ENCODE measurements at regions not wholly inside any gene's neighbourhood (a gene's known extent, or its start where the extent isn't known, plus 50 kb on each side); places are given as distances from the start of the nearest gene placed in this dataset.

DNA sequence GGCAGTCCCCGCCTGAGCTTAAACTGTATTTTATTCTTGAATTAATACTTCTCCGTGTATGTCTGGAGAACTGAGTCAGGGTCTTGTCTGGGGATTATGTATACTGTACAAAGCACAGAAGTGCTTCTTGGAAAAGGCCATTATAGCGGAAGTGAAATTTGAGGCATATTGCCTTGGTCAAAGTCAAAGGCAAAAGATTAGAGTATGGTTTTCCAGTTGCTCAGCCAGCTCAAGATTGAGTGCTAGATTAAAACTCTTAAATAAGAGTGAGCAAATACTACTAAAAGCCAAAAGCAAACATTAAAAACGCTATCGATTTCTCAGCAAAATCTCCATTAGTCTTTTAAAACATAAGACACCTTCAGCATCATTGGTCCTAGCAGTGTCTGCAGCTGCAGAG lies 207.7 kb upstream of the MAN1A1 start:
- DNase-seq (no peak), ATAC-seq (no peak)
- no peaks in the 10 kb centered on the region for H3K27me3 Mint-ChIP-seq
- H3K9me3 Mint-ChIP-seq = peaks cover 2% of the 10 kb centered on the region
- H3K4me3 Mint-ChIP-seq = no peak overlapping the region
- CTCF ChIA-PET = no interaction called here
- no peaks in the 10 kb centered on the region for H3K36me3 Mint-ChIP-seq (ENCODE audit: low read depth)
- intact Hi-C loops (cut with micrococcal nuclease) = no loop called here
- no peaks in the 10 kb centered on the region for H3K4me1 Mint-ChIP-seq (ENCODE audit: low read depth)
- POLR2A ChIA-PET = no interaction called here
- no peak overlapping the region for H3K27ac Mint-ChIP-seq
- TF ChIP-seq, protein P1, sequence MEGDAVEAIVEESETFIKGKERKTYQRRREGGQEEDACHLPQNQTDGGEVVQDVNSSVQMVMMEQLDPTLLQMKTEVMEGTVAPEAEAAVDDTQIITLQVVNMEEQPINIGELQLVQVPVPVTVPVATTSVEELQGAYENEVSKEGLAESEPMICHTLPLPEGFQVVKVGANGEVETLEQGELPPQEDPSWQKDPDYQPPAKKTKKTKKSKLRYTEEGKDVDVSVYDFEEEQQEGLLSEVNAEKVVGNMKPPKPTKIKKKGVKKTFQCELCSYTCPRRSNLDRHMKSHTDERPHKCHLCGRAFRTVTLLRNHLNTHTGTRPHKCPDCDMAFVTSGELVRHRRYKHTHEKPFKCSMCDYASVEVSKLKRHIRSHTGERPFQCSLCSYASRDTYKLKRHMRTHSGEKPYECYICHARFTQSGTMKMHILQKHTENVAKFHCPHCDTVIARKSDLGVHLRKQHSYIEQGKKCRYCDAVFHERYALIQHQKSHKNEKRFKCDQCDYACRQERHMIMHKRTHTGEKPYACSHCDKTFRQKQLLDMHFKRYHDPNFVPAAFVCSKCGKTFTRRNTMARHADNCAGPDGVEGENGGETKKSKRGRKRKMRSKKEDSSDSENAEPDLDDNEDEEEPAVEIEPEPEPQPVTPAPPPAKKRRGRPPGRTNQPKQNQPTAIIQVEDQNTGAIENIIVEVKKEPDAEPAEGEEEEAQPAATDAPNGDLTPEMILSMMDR (IDR thresholded peaks at IDR 0.05) = no peak

DNA sequence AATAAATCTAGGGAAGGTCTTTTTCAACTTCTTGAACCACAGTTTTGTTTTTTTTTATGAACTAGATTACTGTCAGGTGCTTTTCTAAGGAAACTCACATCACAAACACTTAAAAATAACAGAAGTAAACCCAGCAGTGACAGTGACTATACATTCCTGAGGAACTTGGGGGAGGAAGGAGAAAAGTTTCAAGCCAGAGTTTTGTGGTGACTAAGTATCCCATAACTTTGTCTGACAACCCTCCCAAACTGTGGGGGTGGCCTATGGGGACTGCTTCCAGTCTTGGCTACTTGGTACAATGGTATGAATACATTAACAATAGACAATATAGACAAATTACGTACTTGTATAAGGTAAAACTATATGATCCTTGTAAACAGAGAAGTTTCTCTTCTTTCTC lies 202.5 kb upstream of the MAN1A1 start:
- Mint-ChIP-seq H3K27ac (no peak overlapping the region), H3K4me1 (ENCODE audit: low read depth) (no peaks in the 10 kb centered on the region), H3K27me3 (no peaks in the 10 kb centered on the region), H3K4me3 (no peak overlapping the region), H3K36me3 (ENCODE audit: low read depth) (no peaks in the 10 kb centered on the region), H3K9me3 (peaks cover 2% of the 10 kb centered on the region)
- intact Hi-C loops (cut with micrococcal nuclease) = no loop called here
- POLR2A ChIA-PET = no interaction called here
- no peak for DNase-seq
- no peak for ATAC-seq
- TF ChIP-seq, protein P1 (IDR thresholded peaks at IDR 0.05) = no peak
- CTCF ChIA-PET = no interaction called here

DNA sequence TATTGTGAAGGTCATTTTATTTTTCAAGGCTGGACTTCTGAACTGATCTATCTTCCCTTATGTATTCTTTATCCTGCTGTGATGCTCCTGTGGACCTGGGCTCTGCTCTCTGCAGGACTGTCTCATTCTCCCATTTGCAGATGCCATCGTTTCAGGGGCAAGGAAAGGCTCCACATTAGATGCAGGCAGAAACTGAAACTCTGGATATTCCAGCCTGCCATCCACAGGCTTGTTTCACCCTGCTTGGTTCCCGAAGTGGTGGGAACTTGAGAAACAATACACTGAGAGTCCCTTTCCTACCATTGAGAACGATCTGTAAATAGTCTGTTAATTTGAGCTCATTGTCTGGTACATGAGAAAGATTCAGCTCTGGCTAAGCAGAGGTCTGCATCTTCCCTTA lies 197.5 kb upstream of the MAN1A1 start:
- no peak for DNase-seq
- ChIA-PET CTCF (no interaction called here), POLR2A (no interaction called here)
- TF ChIP-seq, protein P1 (IDR thresholded peaks at IDR 0.05) = no peak
- Mint-ChIP-seq H3K36me3 (ENCODE audit: low read depth) (no peaks in the 10 kb centered on the region), H3K27me3 (no peaks in the 10 kb centered on the region), H3K27ac (no peak overlapping the region), H3K9me3 (no peaks in the 10 kb centered on the region), H3K4me3 (no peak overlapping the region), H3K4me1 (ENCODE audit: low read depth) (no peaks in the 10 kb centered on the region)
- intact Hi-C loops (cut with micrococcal nuclease) = no loop called here
- ATAC-seq = no peak

DNA sequence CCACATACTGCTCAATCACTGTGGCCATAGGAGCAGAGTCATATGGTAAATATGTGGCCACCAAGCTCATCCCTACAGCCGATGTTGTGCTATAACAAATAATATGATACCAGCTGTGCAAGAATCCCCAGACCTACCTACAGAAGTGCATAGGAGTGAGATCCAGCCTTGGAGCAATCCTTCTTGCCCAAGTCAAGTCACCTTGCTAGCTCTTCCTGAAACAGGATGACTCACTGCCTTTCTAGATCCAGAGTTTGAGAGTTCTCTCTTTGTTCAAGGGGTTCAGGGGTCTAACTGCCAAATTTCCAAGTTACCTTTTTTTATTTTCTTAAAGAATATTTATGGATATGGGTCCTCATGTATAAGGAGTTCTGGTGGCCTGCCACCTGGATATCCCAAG lies 195.7 kb upstream of the MAN1A1 start:
- ATAC-seq (no peak), DNase-seq (no peak)
- Mint-ChIP-seq H3K4me3 (no peak overlapping the region), H3K27me3 (no peaks in the 10 kb centered on the region), H3K9me3 (no peaks in the 10 kb centered on the region), H3K27ac (no peak overlapping the region), H3K36me3 (ENCODE audit: low read depth) (no peaks in the 10 kb centered on the region), H3K4me1 (ENCODE audit: low read depth) (no peaks in the 10 kb centered on the region)
- ChIA-PET CTCF (interaction anchor here (1.0 kb wide), 1 partner anchor 11 kb away, joined by 3 read pairs; no protein-coding TSS in a partner anchor), POLR2A (interaction anchor here (0.6 kb wide), 1 partner anchor 902 kb away, joined by 3 read pairs; no protein-coding TSS in a partner anchor)
- intact Hi-C loops (cut with micrococcal nuclease) = no loop called here
- TF ChIP-seq, protein P1 (IDR thresholded peaks at IDR 0.05) = no peak

DNA sequence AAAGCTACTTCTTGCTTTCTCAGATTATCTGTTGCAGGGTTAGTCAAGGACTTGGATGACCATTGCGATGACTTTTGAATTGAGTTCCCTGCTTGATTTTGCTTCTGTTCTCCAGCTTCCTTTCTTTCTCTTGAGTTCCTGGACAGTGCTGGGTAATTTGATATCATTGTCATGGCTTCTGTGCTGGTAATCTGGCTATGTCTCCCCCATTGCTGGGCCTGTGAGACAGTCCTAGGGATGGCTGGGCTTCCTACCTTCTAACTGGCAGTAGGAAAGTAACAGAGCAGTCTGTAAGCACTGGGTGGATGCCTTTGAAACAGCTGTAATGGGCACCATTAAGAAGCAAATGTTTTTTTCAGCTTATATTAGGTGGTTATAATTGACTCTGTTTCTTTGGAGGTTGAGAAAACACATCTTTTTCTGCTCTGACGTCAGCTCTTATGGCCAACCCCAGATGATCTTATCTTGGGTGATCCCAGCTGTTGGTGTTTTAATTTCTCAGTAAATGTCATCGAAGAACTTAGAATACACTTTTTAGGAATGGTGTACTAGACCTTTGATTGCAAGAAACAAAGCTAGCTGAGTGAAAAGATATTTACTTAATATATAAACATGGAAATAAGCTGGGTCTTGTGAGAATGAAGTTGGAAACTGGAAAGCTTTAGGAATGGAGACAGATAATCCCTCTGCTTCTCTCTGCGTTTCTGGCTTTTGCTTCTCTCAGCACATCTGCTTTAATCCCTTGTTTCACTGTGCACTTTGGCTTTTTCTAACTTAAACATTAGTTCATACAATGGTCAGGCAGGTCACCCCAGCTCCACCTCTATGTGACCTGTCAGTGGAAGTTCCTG lies 195.0 kb upstream of the MAN1A1 start:
- POLR2A ChIA-PET = interaction anchor here (0.6 kb wide), 1 partner anchor 903 kb away, joined by 3 read pairs; no protein-coding TSS in a partner anchor
- Mint-ChIP-seq H3K4me3 (no peak overlapping the region), H3K4me1 (ENCODE audit: low read depth) (no peaks in the 10 kb centered on the region), H3K27me3 (no peaks in the 10 kb centered on the region), H3K9me3 (no peaks in the 10 kb centered on the region), H3K27ac (no peak overlapping the region), H3K36me3 (ENCODE audit: low read depth) (no peaks in the 10 kb centered on the region)
- intact Hi-C loops (cut with micrococcal nuclease) = no loop called here
- CTCF ChIA-PET = interaction anchor here (1.0 to 1.8 kb wide), 3 partner anchors 10 to 125 kb away, joined by 3 read pairs; no protein-coding TSS in a partner anchor
- DNase-seq = no peak
- TF ChIP-seq, protein P1 (IDR thresholded peaks at IDR 0.05) = no peak
- no peak for ATAC-seq

All from activated CD8-positive, alpha-beta T cell treated with anti-CD3 and anti-CD28 coated beads for 36 hours (primary cell).